ENCODE measurements at regions not wholly inside any gene's neighbourhood (a gene's known extent, or its start where the extent isn't known, plus 50 kb on each side); places are given as distances from the start of the nearest gene placed in this dataset.

GRCh38 chr11:32003335-32003734, 87.5 kb upstream of the RCN1 start:
- DNase-seq (ENCODE audit: low read depth in 4 of 4, low spot score in 1 of 4) = no peak

- DNase-seq (ENCODE audit: low read depth in 4 of 4, low spot score in 1 of 4) = no peak
Measured at GRCh38 chr11:32002311-32002710, 88.6 kb upstream of the RCN1 start.

GRCh38 chr11:31997955-31998354, 92.9 kb upstream of the RCN1 start:
- no peak for DNase-seq (ENCODE audit: low read depth in 4 of 4, low spot score in 1 of 4)

- DNase-seq (ENCODE audit: low read depth in 4 of 4, low spot score in 1 of 4) = no peak
Measured at GRCh38 chr11:31996159-31996881, 94.6 kb upstream of the RCN1 start.

- no peak for DNase-seq (ENCODE audit: low read depth in 4 of 4, low spot score in 1 of 4)
Measured at GRCh38 chr11:31995525-31996094, 95.3 kb upstream of the RCN1 start.

GRCh38 chr11:31995032-31995431, 95.8 kb upstream of the RCN1 start:
- DNase-seq (ENCODE audit: low read depth in 4 of 4, low spot score in 1 of 4) = no peak

GRCh38 chr11:31987118-31988005, 103.5 kb upstream of the RCN1 start:
- no peak for DNase-seq (ENCODE audit: low read depth in 4 of 4, low spot score in 1 of 4)

GRCh38 chr11:31986201-31986889, 104.5 kb upstream of the RCN1 start:
- no peak for DNase-seq (ENCODE audit: low read depth in 4 of 4, low spot score in 1 of 4)

GRCh38 chr11:31981457-31981856, 109.4 kb upstream of the RCN1 start:
- DNase-seq (ENCODE audit: low read depth in 4 of 4, low spot score in 1 of 4) = no peak

GRCh38 chr11:31977343-31977742, 113.5 kb upstream of the RCN1 start:
- no peak for DNase-seq (ENCODE audit: low read depth in 4 of 4, low spot score in 1 of 4)

- no peak for DNase-seq (ENCODE audit: low read depth in 4 of 4, low spot score in 1 of 4)
Measured at GRCh38 chr11:31974366-31975136, 116.3 kb upstream of the RCN1 start.

- DNase-seq (ENCODE audit: low read depth in 4 of 4, low spot score in 1 of 4) = no peak
Measured at GRCh38 chr11:31973172-31973571, 117.7 kb upstream of the RCN1 start.

- no peak for DNase-seq (ENCODE audit: low read depth in 4 of 4, low spot score in 1 of 4)
Measured at GRCh38 chr11:31972623-31973022, 118.3 kb upstream of the RCN1 start.

GRCh38 chr11:31969359-31969702, 121.5 kb upstream of the RCN1 start:
- DNase-seq (ENCODE audit: low read depth in 4 of 4, low spot score in 1 of 4) = no peak

GRCh38 chr11:31968461-31969358, 122.2 kb upstream of the RCN1 start:
- no peak for DNase-seq (ENCODE audit: low read depth in 4 of 4, low spot score in 1 of 4)

- DNase-seq (ENCODE audit: low read depth in 4 of 4, low spot score in 1 of 4) = no peak
Measured at GRCh38 chr11:31967404-31968130, 123.3 kb upstream of the RCN1 start.

GRCh38 chr11:31966846-31967245, 124.0 kb upstream of the RCN1 start:
- DNase-seq (ENCODE audit: low read depth in 4 of 4, low spot score in 1 of 4) = no peak

GRCh38 chr11:31964181-31964580, 126.7 kb upstream of the RCN1 start:
- no peak for DNase-seq (ENCODE audit: low read depth in 4 of 4, low spot score in 1 of 4)

- DNase-seq (ENCODE audit: low read depth in 4 of 4, low spot score in 1 of 4) = no peak
Measured at GRCh38 chr11:31960126-31960525, 130.7 kb upstream of the RCN1 start.

Data from stimulated activated CD4-positive, alpha-beta T cell treated with anti-CD3 and anti-CD28 coated beads, Interleukin-1b, Interleukin-23, amount 100 ng/mL, for 24 hours (primary cell).